HG03159 (cell line): ENCODE measurements at regions not wholly inside any gene's neighbourhood (a gene's known extent, or its start where the extent isn't known, plus 50 kb on each side); places are given as distances from the start of the nearest gene placed in this dataset.
"Not testable (repeated sequence)": the region's sequence is repeated elsewhere in the genome, so short reads cannot be mapped to it uniquely, and the experiment has no call there.

ENCODE experiments used
- ATAC-seq: cut with Tn5 transposase; IDR thresholded peaks from one replicate; pipeline ENCODE4 v1.9.1; 2021; ENCODE audit warnings: mild to moderate bottlenecking, moderate library complexity; ENCODE audit not compliant: unreplicated experiment

- no peak for ATAC-seq
Observed at GRCh38 chr11:87971354-87971753, 203.9 kb downstream of the RAB38 start.

- no peak for ATAC-seq
Observed at GRCh38 chr11:87970762-87971161, 204.5 kb downstream of the RAB38 start.

DNA sequence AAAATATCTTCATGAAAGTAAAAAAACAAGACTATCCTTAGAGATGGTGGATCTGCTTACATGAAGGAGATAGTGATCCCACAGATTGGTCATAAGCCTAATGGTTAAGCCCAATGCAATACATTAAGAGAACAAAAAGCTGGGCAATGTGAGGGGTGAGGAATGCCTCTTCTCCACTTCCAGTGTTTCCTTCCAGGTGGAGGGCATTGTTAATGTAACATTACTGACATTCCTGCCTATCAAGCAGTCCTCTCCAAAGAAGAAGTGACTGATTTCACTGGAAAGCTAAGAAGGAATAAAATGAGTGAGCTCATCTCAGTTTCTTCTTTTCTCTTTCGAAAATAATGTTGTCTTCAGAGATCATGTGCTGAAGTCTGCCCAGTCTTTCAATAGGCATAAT, 207.8 kb downstream of the RAB38 start:
- no peak for ATAC-seq

- no peak for ATAC-seq
Observed at GRCh38 chr11:87966694-87967093, 208.5 kb downstream of the RAB38 start.

- no peak for ATAC-seq
Observed at GRCh38 chr11:87966216-87966615, 209.0 kb downstream of the RAB38 start.

DNA sequence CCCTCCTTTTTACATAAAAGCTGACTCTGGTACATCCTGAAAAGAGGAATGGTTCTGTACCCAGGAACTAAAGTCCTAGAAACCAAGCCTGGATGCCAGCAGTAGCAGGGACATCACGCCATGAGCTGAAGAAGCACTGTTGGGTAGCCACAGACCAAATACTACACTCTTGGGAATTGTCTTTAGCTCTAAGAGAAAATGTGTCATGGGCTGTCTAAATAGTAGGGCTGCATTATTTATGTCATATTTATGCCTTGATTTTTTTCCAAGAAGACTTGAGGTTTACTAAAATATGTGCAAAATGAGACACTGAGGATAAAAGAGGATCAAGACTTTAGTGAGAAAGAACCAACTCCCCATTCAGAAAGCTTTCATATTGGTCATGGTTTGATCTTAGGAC, 213.6 kb downstream of the RAB38 start:
- ATAC-seq, result no peak

- ATAC-seq, result no peak
Observed at GRCh38 chr11:87957961-87958360, 217.3 kb downstream of the RAB38 start.

DNA sequence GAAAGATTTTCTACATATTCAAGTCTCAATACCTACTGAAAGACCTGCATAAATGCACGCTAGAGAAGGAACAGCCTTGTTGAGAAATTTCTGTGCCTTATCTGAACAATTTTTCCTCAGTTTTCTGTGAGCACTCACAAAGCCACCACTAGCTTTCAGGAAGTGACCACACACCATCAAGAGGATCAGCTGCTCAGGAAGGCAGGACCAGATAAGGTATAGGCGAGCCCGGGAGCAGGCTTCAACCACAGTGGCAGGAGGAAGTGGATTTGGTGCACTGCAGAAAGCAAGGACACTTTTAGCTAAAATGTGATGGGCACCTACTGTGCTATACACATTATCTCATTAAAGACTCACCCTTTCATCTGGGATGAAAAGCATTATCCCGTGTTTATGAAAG, 220.8 kb downstream of the RAB38 start:
- ATAC-seq, result no peak

DNA sequence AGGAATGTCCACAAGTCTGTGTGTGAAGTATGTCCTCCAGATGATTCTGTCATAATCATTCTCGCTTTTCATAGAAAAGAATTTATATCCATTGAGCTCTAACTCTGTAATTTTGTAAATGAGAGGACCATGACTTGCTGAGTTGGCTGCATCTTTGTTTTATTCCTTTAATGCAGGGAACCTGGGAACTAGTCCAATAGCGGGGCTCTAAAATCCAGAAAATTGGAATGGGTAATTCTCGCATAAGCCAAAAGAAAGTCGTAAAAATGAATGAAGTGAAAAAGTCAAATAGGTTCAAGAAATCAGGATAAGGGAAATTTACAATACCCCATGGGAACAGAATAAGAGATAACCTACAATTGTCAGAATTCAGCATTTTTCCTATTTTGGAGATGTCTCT, 232.5 kb downstream of the RAB38 start:
- ATAC-seq, result no peak

DNA sequence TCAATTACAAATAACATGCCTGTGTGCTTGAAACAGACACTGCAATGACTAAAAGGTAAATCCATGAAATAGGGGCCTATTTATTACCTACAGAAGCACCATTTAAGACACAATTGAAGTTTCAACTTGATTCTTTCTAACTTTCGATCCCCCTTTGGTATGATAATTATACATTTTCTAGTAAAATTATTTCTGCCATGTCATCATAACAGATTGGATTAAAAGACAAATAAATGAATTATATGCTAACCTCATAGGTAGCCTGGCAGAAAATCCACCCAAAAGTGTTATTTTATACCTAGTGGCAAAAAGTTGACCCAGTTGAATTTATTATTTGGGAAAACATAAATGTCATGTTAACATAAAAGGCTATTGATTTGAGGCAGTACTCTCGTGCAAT, 241.1 kb downstream of the RAB38 start:
- ATAC-seq, result no peak

DNA sequence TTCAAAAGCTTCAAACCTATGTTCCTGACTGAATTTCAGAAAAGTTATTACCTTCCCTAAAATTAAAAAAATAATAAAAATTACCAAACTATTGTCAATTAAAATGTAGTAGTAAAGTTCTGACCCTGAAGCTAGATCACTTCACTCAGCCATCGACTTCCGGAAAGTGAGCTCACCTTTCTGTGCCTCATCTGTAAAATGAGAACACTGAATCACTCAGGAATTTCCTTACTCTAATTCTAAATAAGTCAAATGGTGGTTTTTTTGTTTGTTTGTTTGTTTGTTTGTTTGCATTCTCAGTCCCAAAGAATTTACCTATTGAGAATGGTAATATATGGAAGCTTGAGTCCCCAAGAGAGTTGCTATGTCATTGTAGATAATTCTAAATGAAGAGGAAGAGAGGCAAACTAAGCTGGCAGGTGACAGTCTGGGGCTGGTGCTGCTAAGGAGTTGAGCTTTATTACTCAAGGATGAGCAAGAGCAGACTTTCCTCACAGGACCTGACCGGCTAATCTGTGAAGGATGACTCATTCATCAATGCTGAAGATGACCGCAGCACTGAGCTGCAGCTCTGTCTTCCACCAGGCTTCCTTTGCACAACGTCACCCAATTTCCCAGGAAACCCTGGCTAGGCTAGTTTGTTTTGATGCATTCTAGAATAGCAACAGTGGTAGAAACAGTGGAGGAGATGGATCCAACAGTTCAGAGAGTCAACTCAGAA, 248.8 kb downstream of the RAB38 start:
- no peak for ATAC-seq

GRCh38 chr11:87924125-87924524, 251.1 kb downstream of the RAB38 start:
- ATAC-seq, result no peak

DNA sequence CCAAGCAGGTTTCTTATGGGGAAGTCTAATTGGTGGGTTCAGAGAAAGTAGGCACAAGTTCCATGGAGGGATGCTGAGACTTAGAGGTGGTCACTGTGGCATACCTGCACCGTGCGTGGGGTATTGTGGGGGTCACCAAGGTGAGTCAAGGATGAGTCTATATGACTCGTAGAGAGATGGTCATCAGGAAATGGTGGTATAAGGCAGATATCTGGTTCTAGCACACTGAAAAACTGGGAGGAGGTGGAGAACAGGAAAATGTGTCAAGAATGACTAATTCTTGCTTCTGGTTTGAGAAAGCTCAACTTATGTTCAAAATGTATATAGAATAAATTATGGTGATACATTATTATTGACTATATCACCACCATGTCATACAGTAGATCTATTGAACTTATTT, 258.1 kb downstream of the RAB38 start:
- no peak for ATAC-seq

- ATAC-seq, result no peak
Observed at GRCh38 chr11:87909178-87909577, 266.1 kb downstream of the RAB38 start.

DNA sequence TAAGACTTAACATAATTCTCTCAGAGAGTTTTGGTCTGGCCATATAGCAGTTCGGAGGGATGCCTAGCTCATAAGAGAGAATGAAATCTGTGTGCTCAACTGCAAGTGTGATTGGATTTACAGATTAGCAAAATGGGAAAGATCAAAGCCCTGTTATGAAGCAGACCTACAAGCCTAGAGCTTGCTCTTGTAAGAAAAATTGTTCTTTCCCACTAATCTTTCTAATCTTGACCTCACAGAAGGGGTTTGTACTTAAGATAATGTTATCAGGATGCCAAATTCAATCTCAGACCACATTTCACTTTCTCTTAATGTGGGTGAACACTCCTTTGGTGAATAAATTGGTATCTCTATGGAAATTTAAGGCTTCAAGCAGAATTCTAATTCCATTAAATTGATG, 267.2 kb downstream of the RAB38 start:
- ATAC-seq, result no peak

DNA sequence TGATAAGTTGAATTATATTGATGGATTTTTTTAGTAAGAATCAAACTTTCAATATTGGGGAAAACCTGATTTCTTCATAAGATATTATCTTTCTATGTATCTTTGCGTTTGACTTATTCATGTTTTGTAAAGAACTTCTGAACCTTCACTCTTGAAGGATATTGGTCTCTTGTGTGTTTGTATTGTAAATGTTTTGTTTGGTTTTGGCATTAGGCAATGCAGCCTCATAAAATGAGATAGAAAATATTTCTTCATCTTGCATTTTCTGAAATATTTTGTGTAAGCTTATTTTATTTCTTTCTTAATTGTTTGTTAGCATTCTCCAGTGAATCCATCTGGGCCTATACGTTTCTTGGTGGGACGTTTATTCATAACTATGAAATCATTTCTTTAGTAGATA, 271.9 kb downstream of the RAB38 start:
- ATAC-seq, result no peak

- ATAC-seq, result no peak
Observed at GRCh38 chr11:87901341-87901740, 273.9 kb downstream of the RAB38 start.

DNA sequence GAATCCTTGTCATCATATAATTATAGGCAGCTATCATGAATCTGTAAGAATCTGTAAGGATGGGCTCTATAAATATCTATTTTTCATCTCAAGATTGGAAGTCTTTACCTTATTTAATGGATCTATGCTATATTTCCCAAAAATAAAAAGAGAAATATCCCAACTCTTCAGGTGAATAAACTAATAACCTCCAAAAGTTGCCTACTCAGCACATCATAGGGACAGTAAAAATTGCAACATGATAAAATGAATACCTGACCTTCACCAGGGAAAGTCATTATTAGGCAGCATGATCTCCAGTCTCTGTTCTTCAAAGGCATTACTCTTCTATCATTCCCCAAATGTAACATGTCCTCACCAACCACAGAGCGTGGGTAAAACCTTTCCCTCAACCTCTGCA, 277.3 kb downstream of the RAB38 start:
- no peak for ATAC-seq

GRCh38 chr11:87897071-87897470, 278.2 kb downstream of the RAB38 start:
- no peak for ATAC-seq

DNA sequence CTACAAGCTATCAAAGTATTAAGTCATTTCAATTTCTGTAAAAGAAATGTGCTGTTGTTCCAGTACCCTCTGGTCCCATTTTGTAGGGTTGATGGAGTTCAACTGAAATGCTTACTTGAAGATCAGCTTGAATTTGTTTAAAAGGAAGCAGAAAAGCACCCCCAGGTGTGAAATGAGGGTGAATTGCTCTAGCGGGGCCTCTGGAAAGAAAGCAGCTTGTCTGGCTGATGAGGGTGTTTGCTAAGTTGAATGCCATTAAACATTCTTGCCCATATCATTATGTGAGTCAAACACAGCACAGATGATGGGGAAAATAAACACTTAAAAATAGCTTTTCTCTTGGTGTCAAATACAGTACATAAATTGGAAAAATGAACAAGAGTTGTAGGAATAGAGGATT, 280.3 kb downstream of the RAB38 start:
- no peak for ATAC-seq

DNA sequence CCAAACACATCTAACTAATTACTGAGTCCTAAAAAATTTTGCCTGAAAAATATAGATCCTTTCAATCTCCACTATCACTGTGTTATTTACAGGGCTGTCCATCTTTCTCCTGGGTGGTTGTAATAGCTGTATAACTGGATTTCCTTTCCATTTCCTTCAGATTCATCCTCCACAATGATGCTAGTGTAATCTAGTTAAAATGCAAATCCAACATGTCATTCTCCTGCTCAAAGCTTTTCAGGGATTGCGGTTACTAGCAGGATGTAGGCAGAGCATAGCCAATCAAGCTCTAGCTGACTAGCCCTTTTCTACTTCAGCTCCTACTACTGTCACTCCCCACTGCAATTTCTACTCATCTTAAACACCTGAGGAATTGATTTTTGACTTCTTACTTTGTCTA, 283.0 kb downstream of the RAB38 start:
- no peak for ATAC-seq

DNA sequence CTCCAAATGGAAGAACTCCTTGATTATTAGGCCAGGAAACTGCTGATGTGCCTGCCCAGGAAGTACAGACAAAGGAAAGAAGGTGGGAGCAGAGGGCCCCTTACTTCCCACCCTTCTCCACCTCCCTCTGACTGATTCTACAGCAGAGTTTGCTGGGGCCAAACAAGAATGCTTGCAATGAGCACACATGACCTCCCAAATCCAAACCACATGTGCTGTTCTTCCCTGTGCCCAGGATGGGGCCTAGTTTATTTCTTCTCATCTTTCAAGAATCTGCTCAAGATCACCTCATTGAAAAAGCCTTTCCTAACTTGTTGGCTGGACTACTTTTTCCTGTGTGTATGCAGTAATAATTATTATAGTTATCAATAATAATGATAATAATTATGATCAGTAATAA, 286.1 kb downstream of the RAB38 start:
- no peak for ATAC-seq

GRCh38 chr11:87885084-87885483, 290.2 kb downstream of the RAB38 start:
- not testable (repeated sequence) for ATAC-seq
